Fibroblast of the aortic adventitia (primary cell): ENCODE measurements at regions not wholly inside any gene's neighbourhood (a gene's known extent, or its start where the extent isn't known, plus 50 kb on each side); places are given as distances from the start of the nearest gene placed in this dataset.
A peak's percentile ranks its signal among the peaks of the same experiment; 100 is the strongest.

ENCODE experiments used
- DNase-seq: peaks from one replicate; pipeline ENCODE4 v3.0.0-alpha.2; 2010; ENCODE audit warnings: low read depth
- H3K4me3 ChIP-seq: 2 replicates; pipeline ENCODE4 v1.5.1; 2011; ENCODE audit warnings: low read depth, mild to moderate bottlenecking, control low read depth, low read length, moderate library complexity
- TF ChIP-seq, protein P1 (sequence below): IDR thresholded peaks from 2 replicates; pipeline ENCODE4 v1.5.1; 2011; ENCODE audit warnings: mild to moderate bottlenecking, low read length, control low read depth, inconsistent platforms; ENCODE audit not compliant: insufficient read depth

DNA sequence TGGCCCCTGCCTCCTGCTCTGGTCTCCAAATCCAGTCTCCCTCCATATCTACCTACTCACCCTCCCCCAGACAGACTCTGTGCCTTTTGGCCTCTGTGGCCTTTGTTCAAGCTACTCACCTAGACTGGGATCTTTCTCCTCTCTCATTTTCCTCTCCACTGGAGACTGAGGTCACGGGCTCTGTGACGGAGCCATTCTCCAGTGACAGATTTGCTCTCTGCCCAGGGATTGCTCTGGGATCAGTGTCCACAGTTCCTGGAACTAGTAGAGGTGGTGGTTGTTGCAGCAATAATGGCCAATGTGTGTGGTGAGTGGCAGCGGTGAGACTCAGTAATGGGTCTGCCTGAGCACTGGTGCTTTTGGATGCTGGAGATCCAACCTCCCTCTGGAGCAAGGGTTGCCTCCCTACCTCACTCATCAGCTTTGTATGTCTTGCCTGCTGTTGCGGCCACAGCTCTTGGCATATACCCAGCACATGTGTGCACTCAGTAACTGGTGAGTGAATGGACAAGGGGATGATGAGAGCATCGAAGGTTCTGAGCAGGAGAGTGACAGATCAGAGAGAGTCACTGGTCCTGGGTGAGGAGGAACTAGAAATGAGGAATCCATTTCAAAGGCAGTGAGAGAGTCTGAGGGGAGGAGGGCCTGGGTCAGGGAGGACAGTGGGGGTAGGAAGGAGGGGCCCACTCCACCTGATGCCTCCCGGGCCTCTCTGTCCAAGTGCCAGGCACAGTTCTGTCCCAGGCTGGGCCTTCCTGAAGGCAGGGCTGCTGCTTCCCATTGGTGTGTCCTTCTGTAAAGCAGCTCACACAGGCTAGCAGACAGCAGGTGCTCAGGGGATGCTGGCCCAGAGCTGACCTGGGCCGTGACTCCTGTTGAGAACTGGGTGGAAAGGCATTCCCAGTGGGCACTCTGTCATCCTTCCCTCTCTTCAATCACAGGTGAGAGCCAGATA, 96.5 kb upstream of the PITX1 start:
- H3K4me3 ChIP-seq, result no peak overlapping the region
- TF ChIP-seq, protein P1, sequence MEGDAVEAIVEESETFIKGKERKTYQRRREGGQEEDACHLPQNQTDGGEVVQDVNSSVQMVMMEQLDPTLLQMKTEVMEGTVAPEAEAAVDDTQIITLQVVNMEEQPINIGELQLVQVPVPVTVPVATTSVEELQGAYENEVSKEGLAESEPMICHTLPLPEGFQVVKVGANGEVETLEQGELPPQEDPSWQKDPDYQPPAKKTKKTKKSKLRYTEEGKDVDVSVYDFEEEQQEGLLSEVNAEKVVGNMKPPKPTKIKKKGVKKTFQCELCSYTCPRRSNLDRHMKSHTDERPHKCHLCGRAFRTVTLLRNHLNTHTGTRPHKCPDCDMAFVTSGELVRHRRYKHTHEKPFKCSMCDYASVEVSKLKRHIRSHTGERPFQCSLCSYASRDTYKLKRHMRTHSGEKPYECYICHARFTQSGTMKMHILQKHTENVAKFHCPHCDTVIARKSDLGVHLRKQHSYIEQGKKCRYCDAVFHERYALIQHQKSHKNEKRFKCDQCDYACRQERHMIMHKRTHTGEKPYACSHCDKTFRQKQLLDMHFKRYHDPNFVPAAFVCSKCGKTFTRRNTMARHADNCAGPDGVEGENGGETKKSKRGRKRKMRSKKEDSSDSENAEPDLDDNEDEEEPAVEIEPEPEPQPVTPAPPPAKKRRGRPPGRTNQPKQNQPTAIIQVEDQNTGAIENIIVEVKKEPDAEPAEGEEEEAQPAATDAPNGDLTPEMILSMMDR, result no peak
- no peak for DNase-seq

DNA sequence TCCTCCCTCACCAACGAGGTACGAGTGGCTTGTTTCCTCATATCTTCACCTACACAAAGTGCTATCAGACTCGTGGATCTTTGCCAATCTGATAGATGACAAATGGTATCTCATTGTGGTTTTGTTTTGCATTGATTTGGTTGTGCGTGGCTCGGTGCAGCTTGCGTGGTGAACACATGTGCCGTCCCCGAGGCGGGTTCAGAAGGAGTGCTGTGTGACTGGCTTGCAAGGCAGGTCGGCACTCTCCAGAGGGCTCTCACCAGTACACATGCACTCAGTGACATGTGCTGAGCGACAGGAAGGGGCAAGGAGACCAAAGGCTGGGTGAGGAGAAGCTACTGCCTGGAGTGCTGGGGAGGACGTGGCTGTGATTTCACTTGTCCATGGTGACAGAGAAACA, 95.3 kb upstream of the PITX1 start:
- TF ChIP-seq, protein P1, result no peak
- H3K4me3 ChIP-seq, result no peak overlapping the region
- no peak for DNase-seq

DNA sequence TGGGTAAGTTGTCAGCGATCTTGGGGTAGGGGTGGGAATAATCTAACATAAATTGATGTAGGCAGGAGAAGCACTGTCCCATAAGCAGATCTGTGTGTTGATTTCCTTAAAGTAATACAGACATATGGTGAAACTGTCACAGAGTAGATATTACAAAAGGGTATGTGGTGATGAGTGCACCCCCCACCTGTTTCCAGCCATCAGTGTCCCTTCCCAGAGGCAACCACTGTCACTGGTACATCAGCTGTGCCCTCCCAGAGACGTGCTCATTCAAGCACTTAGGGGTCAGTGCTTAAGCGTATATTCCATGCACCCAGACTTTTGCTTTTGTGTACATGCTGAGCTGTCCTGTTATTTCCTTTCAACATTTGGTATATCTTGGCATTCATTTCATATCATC, 94.3 kb upstream of the PITX1 start:
- TF ChIP-seq, protein P1, result no peak
- no peak for DNase-seq
- no peak overlapping the region for H3K4me3 ChIP-seq

GRCh38 chr5:135127439-135128240, 93.6 kb upstream of the PITX1 start:
- H3K4me3 ChIP-seq, result no peak overlapping the region
- DNase-seq, result peak; percentile 80
- TF ChIP-seq, protein P1, result no peak

GRCh38 chr5:135126688-135127438, 92.8 kb upstream of the PITX1 start:
- TF ChIP-seq, protein P1, result no peak
- H3K4me3 ChIP-seq, result no peak overlapping the region
- no peak for DNase-seq

DNA sequence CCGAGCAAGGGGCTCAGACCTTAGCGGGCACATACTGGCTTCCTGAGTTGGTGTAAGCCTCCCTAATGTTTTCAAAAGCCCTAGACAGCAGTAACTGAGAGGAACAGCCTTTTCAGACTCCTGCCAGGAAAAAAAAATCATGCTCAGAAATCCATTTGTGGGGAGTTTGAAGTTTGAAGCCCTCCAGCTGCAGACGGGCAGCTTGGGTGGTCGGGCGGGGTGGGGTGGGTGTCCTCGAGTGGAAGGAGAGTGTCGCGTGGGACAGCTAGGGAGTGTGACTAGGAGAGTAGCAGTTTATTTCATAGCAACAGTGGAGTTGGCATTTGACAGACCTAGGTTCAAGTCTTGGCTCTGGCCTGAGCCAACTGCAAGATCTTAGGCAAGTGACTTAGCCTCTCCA, 90.7 kb upstream of the PITX1 start:
- TF ChIP-seq, protein P1, result no peak
- no peak overlapping the region for H3K4me3 ChIP-seq
- DNase-seq, result no peak
